Neuronal stem cell (in vitro differentiated cells): ENCODE measurements at regions not wholly inside any gene's neighbourhood (a gene's known extent, or its start where the extent isn't known, plus 50 kb on each side); places are given as distances from the start of the nearest gene placed in this dataset.
"Not testable (repeated sequence)": the region's sequence is repeated elsewhere in the genome, so short reads cannot be mapped to it uniquely, and the experiment has no call there.

Source experiments
- DNase-seq: peaks from one replicate; pipeline ENCODE4 v3.0.0-alpha.2; 2013; ENCODE audit warnings: low spot score
- H2AFZ ChIP-seq: one replicate; pipeline ENCODE4 v1.6.1; 2013; ENCODE audit warnings: mild to moderate bottlenecking, low read length, inconsistent platforms
- H2AK5ac ChIP-seq: 2 replicates; pipeline ENCODE4 v1.6.1; 2013; ENCODE audit warnings: low read depth, mild to moderate bottlenecking, inconsistent platforms, low read length, moderate library complexity, mixed read lengths
- H2BK120ac ChIP-seq: 2 replicates; pipeline ENCODE4 v1.6.1; 2013; ENCODE audit warnings: low read depth, mild to moderate bottlenecking, inconsistent platforms, low read length, moderate library complexity, mixed read lengths
- H2BK12ac ChIP-seq: one replicate; pipeline ENCODE4 v1.6.1; 2013; ENCODE audit warnings: low read length, inconsistent platforms
- H2BK15ac ChIP-seq: 2 replicates; pipeline ENCODE4 v1.6.1; 2013; ENCODE audit warnings: mild to moderate bottlenecking, low read length, inconsistent platforms, mixed read lengths
- H2BK5ac ChIP-seq: one replicate; pipeline ENCODE4 v1.6.1; 2013; ENCODE audit warnings: inconsistent platforms, mild to moderate bottlenecking, low read length, moderate library complexity
- H3K14ac ChIP-seq: one replicate; pipeline ENCODE4 v1.6.1; 2013; ENCODE audit warnings: low read length, inconsistent platforms
- H3K18ac ChIP-seq: 2 replicates; pipeline ENCODE4 v1.6.1; 2013; ENCODE audit warnings: low read length, inconsistent platforms
- H3K23ac ChIP-seq: 2 replicates; pipeline ENCODE4 v1.6.1; 2013; ENCODE audit warnings: low read depth, mild to moderate bottlenecking, mixed read lengths, low read length, inconsistent platforms; ENCODE audit not compliant: poor library complexity
- H3K27ac ChIP-seq: replicated peaks from 3 replicates; pipeline ENCODE4 v1.5.1; 2013; ENCODE audit warnings: low read length, inconsistent platforms
- H3K27me3 ChIP-seq, 3 experiments: 2 replicates each; pipeline ENCODE4 v1.6.1; 2013; ENCODE audit warnings: low read length in 3 of 3, mild to moderate bottlenecking in 2 of 3, inconsistent platforms in 1 of 3, low read depth in 1 of 3, mixed read lengths in 1 of 3, moderate library complexity in 1 of 3; ENCODE audit not compliant: control insufficient read depth in 3 of 3, insufficient read depth in 3 of 3
- H3K36me3 ChIP-seq, 2 donors: replicated peaks in 1 of 2; 2 replicates each; pipeline ENCODE4 v1.6.1; 2013; ENCODE audit warnings: low read length in 2 of 2; ENCODE audit not compliant: control insufficient read depth in 2 of 2, insufficient read depth in 2 of 2
- H3K4ac ChIP-seq: 2 replicates; pipeline ENCODE4 v1.6.1; 2013; ENCODE audit warnings: inconsistent platforms, mild to moderate bottlenecking, low read length, moderate library complexity
- H3K4me1 ChIP-seq, 2 donors: 1 replicate in 1 of 2; 2 replicates in 1 of 2; pipeline ENCODE4 v1.6.1; 2013; ENCODE audit warnings: low read length in 2 of 2, low read depth in 1 of 2; ENCODE audit not compliant: control insufficient read depth in 2 of 2, insufficient read depth in 1 of 2
- H3K4me2 ChIP-seq: one replicate; pipeline ENCODE4 v1.6.1; 2013; ENCODE audit warnings: mild to moderate bottlenecking, low read length, inconsistent platforms; ENCODE audit not compliant: insufficient read depth, poor library complexity, severe bottlenecking
- H3K4me3 ChIP-seq, 2 donors: 2 replicates each; pipeline ENCODE4 v1.5.1; 2013; ENCODE audit warnings: low read length in 2 of 2, mild to moderate bottlenecking in 2 of 2, inconsistent platforms in 1 of 2, moderate library complexity in 1 of 2
- H3K79me1 ChIP-seq: one replicate; pipeline ENCODE4 v1.6.1; 2013; ENCODE audit warnings: low read depth, mild to moderate bottlenecking, inconsistent platforms, low read length, moderate library complexity
- H3K9ac ChIP-seq: one replicate; pipeline ENCODE4 v1.6.1; 2013; ENCODE audit warnings: mild to moderate bottlenecking, low read depth, low read length, inconsistent platforms; ENCODE audit not compliant: poor library complexity
- H3K9me3 ChIP-seq, 2 donors: replicated peaks in 1 of 2; 2 replicates each; pipeline versions ENCODE3 to v1.6.1; 2013; ENCODE audit warnings: low read length in 2 of 2, mild to moderate bottlenecking in 2 of 2, inconsistent platforms in 1 of 2, low read depth in 1 of 2, mixed read lengths in 1 of 2, moderate library complexity in 1 of 2; ENCODE audit not compliant: control insufficient read depth in 2 of 2, insufficient read depth in 1 of 2
- H4K8ac ChIP-seq: one replicate; pipeline ENCODE4 v1.6.1; 2013; ENCODE audit warnings: low read depth, mild to moderate bottlenecking, inconsistent platforms, low read length, moderate library complexity
- H4K91ac ChIP-seq: one replicate; pipeline ENCODE4 v1.6.1; 2013; ENCODE audit warnings: low read length, low read depth, mild to moderate bottlenecking, inconsistent platforms; ENCODE audit not compliant: poor library complexity
- WGBS, 2 donors: extraction: QIAGEN DNeasy Blood & Tissue Kit; methylation state at CpG; one replicate each; pipeline ENCODE4 v1.1.7; 2013; ENCODE audit warnings: missing lambda C conversion rate in 2 of 2, mixed read lengths in 1 of 2; ENCODE audit not compliant: insufficient read length in 2 of 2, insufficient replicate concordance in 1 of 2; ENCODE audit errors: extremely low coverage in 2 of 2; 5-methylcytosine and 5-hydroxymethylcytosine counted together

DNA sequence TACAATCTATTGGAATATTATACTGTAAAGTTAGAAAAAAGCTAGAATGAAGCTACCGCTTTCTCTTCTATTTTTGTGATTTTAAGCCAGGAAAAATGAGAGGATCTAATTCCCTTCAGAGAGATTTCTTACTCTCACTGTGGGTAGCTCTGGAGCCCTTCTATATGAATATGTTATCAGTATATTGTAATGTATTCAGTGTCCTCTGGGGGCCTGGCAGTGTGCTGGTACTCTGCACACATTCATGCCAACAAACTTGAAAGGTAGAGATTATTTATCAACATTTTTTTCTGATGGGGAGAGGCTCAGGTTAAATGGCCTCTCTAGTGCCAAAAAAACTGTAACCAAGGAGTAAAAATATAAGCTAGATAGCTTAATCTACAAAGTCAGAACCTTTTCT is 292.8 kb downstream of the TTC6 start:
- Histone ChIP-seq H3K4ac (no peak overlapping the region), H2BK12ac (no peak overlapping the region), H4K91ac (no peak overlapping the region), H3K36me3 (no peaks in the 10 kb centered on the region), H3K18ac (no peak overlapping the region), H3K4me2 (no peak overlapping the region), H2AFZ (no peak overlapping the region), H3K79me1 (no peaks in the 10 kb centered on the region), H2BK5ac (no peak overlapping the region), H4K8ac (no peak overlapping the region), H2BK15ac (no peak overlapping the region), H3K14ac (no peak overlapping the region), H3K9ac (no peak overlapping the region), H3K4me1 (no peaks in the 10 kb centered on the region), H2AK5ac (no peak overlapping the region), H3K27ac (no peak overlapping the region), H3K23ac (no peak overlapping the region), H3K9me3 (no peaks in the 10 kb centered on the region), H3K27me3 (no peaks in the 10 kb centered on the region), H3K4me3 (no peak overlapping the region), H2BK120ac (no peak overlapping the region)
- no CpG with 5 or more reads among the region's 1 CpG for WGBS, 2 donors
- DNase-seq = no peak

DNA sequence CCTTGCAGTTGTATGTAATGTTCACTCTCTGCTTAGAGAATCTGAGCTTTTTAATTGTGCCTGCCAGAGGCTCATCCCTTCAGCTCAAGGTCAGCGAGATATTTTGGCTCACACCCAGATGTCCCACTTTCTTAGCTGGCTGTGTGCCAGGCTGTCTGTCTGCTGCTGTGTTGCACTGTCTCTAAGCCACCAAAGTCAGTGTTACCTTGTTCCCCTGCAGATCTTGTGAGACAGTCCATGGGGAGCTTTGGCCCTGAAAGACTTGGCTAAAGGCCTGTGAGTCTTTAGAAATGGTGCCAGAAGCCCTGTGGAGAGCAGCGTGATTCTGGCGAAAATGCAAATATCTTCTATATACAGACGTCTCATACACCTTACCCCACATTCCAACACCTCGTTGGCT is 293.7 kb downstream of the TTC6 start:
- H3K36me3 ChIP-seq = no peaks in the 10 kb centered on the region
- no peaks in the 10 kb centered on the region for H3K27me3 ChIP-seq
- no peak overlapping the region for H2BK120ac ChIP-seq
- no peak overlapping the region for H2AFZ ChIP-seq
- H3K27ac ChIP-seq = no peak overlapping the region
- no peak overlapping the region for H4K8ac ChIP-seq
- no peak overlapping the region for H4K91ac ChIP-seq
- no peaks in the 10 kb centered on the region for H3K79me1 ChIP-seq
- H3K18ac ChIP-seq = no peak overlapping the region
- no peak overlapping the region for H3K4me2 ChIP-seq
- H3K4ac ChIP-seq = no peak overlapping the region
- H2BK15ac ChIP-seq = no peak overlapping the region
- H2AK5ac ChIP-seq = no peak overlapping the region
- H3K23ac ChIP-seq = no peak overlapping the region
- H3K9me3 ChIP-seq = no peaks in the 10 kb centered on the region
- no peak overlapping the region for H2BK12ac ChIP-seq
- H3K4me3 ChIP-seq = no peak overlapping the region
- no CpG with 5 or more reads among the region's 5 CpGs for WGBS, 2 donors
- no peak overlapping the region for H3K9ac ChIP-seq
- H3K14ac ChIP-seq = peak overlapping the region; percentile 39
- DNase-seq = no peak
- no peaks in the 10 kb centered on the region for H3K4me1 ChIP-seq
- no peak overlapping the region for H2BK5ac ChIP-seq

DNA sequence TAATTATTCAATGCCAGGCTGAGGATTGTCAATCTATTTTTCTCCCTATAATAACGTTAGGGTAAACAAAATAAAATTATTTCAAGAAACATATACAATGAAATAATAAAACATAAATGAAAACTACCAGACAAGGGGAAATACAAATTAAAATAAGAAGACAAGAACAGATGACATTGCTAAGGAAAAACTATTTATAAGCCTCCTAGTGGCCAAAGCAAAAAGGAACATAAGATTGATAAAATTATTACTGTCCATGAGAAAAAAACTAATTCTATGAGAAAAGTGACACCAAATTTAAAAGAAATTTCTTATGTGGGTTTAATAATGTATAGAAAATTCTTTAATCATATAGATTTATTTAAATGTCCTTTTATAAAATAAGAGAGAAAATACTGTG is 294.7 kb downstream of the TTC6 start:
- no peak overlapping the region for H3K4me2 ChIP-seq
- no peak for DNase-seq
- H3K14ac ChIP-seq = no peak overlapping the region
- no peak overlapping the region for H2BK15ac ChIP-seq
- no peak overlapping the region for H2AFZ ChIP-seq
- no peaks in the 10 kb centered on the region for H3K27me3 ChIP-seq
- H3K27ac ChIP-seq = no peak overlapping the region
- H3K36me3 ChIP-seq = no peaks in the 10 kb centered on the region
- H2AK5ac ChIP-seq = no peak overlapping the region
- WGBS, 2 donors = no CpG with 5 or more reads among the region's 1 CpG
- no peak overlapping the region for H2BK5ac ChIP-seq
- H2BK12ac ChIP-seq = no peak overlapping the region
- H4K91ac ChIP-seq = no peak overlapping the region
- H3K18ac ChIP-seq = no peak overlapping the region
- H3K9ac ChIP-seq = no peak overlapping the region
- H2BK120ac ChIP-seq = no peak overlapping the region
- no peaks in the 10 kb centered on the region for H3K9me3 ChIP-seq
- H4K8ac ChIP-seq = no peak overlapping the region
- H3K4me3 ChIP-seq = no peak overlapping the region
- H3K79me1 ChIP-seq = no peaks in the 10 kb centered on the region
- no peak overlapping the region for H3K23ac ChIP-seq
- no peaks in the 10 kb centered on the region for H3K4me1 ChIP-seq
- no peak overlapping the region for H3K4ac ChIP-seq

DNA sequence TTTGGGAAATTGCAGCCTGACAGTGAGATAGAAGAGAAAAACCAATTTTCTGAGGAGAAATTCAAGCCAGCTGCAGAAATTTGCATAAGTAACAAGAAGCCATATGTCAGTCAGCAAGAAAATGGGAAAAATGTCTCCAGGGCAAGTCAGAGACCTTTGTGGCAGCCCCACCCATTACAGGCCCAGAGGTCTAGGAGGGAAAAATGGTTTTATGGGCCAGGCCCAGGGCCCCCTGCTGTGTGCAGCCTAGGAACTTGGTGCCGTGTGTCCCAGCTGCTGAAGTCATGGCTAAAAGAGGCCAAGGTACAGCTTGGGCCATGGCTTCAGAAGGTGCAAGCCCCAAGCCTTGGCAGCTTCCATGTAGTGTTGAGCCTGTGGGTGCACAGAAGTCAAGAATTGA is 296.1 kb downstream of the TTC6 start:
- not testable (repeated sequence) for H2BK120ac ChIP-seq, H4K8ac ChIP-seq, DNase-seq, H3K4me3 ChIP-seq, H2BK5ac ChIP-seq, H3K27me3 ChIP-seq, H2AK5ac ChIP-seq, H3K4ac ChIP-seq, H4K91ac ChIP-seq, H2BK12ac ChIP-seq, H3K18ac ChIP-seq, H3K36me3 ChIP-seq, H3K14ac ChIP-seq, H3K23ac ChIP-seq, H3K27ac ChIP-seq, H3K9me3 ChIP-seq, H3K9ac ChIP-seq, H3K79me1 ChIP-seq, H3K4me2 ChIP-seq, H2AFZ ChIP-seq, H2BK15ac ChIP-seq, H3K4me1 ChIP-seq
- no CpG with 5 or more reads among the region's 1 CpG for WGBS, 2 donors
